Fibroblast of villous mesenchyme (primary cell): ENCODE measurements at regions not wholly inside any gene's neighbourhood (a gene's known extent, or its start where the extent isn't known, plus 50 kb on each side); places are given as distances from the start of the nearest gene placed in this dataset.

Experiments used
- DNase-seq: peaks from one replicate; pipeline ENCODE4 v3.0.0-alpha.2; 2010; ENCODE audit warnings: low read depth
- H3K4me3 ChIP-seq: 2 replicates; pipeline ENCODE4 v1.5.1; 2011; ENCODE audit warnings: low read depth, mild to moderate bottlenecking, low read length
- CTCF ChIP-seq: IDR thresholded peaks from 2 replicates; pipeline ENCODE4 v1.5.1; 2012; ENCODE audit warnings: low read depth, mild to moderate bottlenecking, low read length; ENCODE audit not compliant: insufficient read depth

- no peak overlapping the region for H3K4me3 ChIP-seq
- no peak for TF ChIP-seq CTCF
- DNase-seq, result no peak
Measured at GRCh38 chr6:20279051-20279450, 66.8 kb upstream of the MBOAT1 start.

- no peak for TF ChIP-seq CTCF
- no peak for DNase-seq
- H3K4me3 ChIP-seq, result no peak overlapping the region
Measured at GRCh38 chr6:20279608-20280287, 67.5 kb upstream of the MBOAT1 start.

GRCh38 chr6:20280288-20280621 lies 68.0 kb upstream of the MBOAT1 start:
- TF ChIP-seq CTCF, result no peak
- H3K4me3 ChIP-seq, result no peak overlapping the region
- no peak for DNase-seq

- DNase-seq, result no peak
- H3K4me3 ChIP-seq, result no peak overlapping the region
- no peak for TF ChIP-seq CTCF
Measured at GRCh38 chr6:20284672-20285071, 72.4 kb upstream of the MBOAT1 start.

GRCh38 chr6:20286968-20287565 lies 74.8 kb upstream of the MBOAT1 start:
- no peak for TF ChIP-seq CTCF
- peak; percentile 3 for DNase-seq

GRCh38 chr6:20291764-20292580 lies 79.7 kb upstream of the MBOAT1 start:
- TF ChIP-seq CTCF, result peak; percentile 94
- peak; percentile 90 for DNase-seq
- no peak overlapping the region for H3K4me3 ChIP-seq

More at GRCh38 chr6:20286968-20287565, 74.8 kb upstream of the MBOAT1 start:
- no peak overlapping the region for H3K4me3 ChIP-seq
